H1 (cell line): ENCODE measurements at regions not wholly inside any gene's neighbourhood (a gene's known extent, or its start where the extent isn't known, plus 50 kb on each side); places are given as distances from the start of the nearest gene placed in this dataset.

Experiments used
- CTCF ChIA-PET: fragments of 300-600 bp; sonication (Branson Sonifier 250); formaldehyde crosslinking; loops from one replicate; lab custom pipeline; 2021; ENCODE audit not compliant: partially characterized antibody; lab: Charles Lee
- POLR2A ChIA-PET: fragments of 300-600 bp; sonication (Branson Sonifier 250); formaldehyde crosslinking; loops from one replicate; lab custom pipeline; 2021; ENCODE audit warnings: inconsistent platforms; ENCODE audit not compliant: partially characterized antibody; lab: Charles Lee
- DNase-seq, 2 experiments: peaks; one replicate each; pipeline versions ENCODE4 v3.0.0 to v3.0.0-alpha.2; 2010 to 2022; ENCODE audit warnings: low spot score in 2 of 2, low read depth in 1 of 2, mixed read lengths in 1 of 2
- FAIRE-seq: peaks from 2 replicates; lab custom pipeline; 2011; peaks lifted over from hg19 to GRCh38; lab: Jason Lieb, UNC
- H2AFZ ChIP-seq: 2 replicates; pipeline ENCODE4 v1.8.1; 2012; ENCODE audit warnings: low read length, inconsistent platforms
- H2AK5ac ChIP-seq: 2 replicates; pipeline ENCODE4 v1.6.1; 2013; ENCODE audit warnings: low read depth, low read length
- H2BK120ac ChIP-seq: replicated peaks from 2 replicates; pipeline ENCODE3; 2013; ENCODE audit warnings: low read depth, low read length, inconsistent platforms
- H2BK12ac ChIP-seq: 2 replicates; pipeline ENCODE4 v1.6.1; 2013; ENCODE audit warnings: low read depth, low read length
- H2BK15ac ChIP-seq: 2 replicates; pipeline ENCODE4 v1.6.1; 2013; ENCODE audit warnings: low read length
- H2BK20ac ChIP-seq: 2 replicates; pipeline ENCODE4 v1.6.1; 2013; ENCODE audit warnings: low read length
- H2BK5ac ChIP-seq: 2 replicates; pipeline ENCODE4 v1.6.1; 2013; ENCODE audit warnings: low read depth, low read length
- H3K14ac ChIP-seq: 2 replicates; pipeline ENCODE4 v1.6.1; 2013; ENCODE audit warnings: inconsistent platforms; ENCODE audit not compliant: insufficient read length
- H3K18ac ChIP-seq: 2 replicates; pipeline ENCODE4 v1.6.1; 2013; ENCODE audit warnings: low read length; ENCODE audit errors: extremely low read depth
- H3K23ac ChIP-seq: 2 replicates; pipeline ENCODE4 v1.6.1; 2013; ENCODE audit warnings: inconsistent platforms; ENCODE audit not compliant: insufficient read length
- H3K23me2 ChIP-seq: 2 replicates; pipeline ENCODE4 v1.6.1; 2013; ENCODE audit warnings: low read depth, low read length
- H3K27ac ChIP-seq: 2 replicates; pipeline ENCODE4 v1.6.1; 2011; ENCODE audit warnings: low read depth, low read length, inconsistent platforms
- H3K27me3 ChIP-seq, 4 experiments: replicated peaks in 1 of 4; 1 replicate in 1 of 4; 2 replicates in 3 of 4; pipeline versions ENCODE4 v1.6.1 to v1.8.1; 2011 to 2013; ENCODE audit warnings: low read length in 3 of 4, mild to moderate bottlenecking in 3 of 4, inconsistent platforms in 2 of 4, mixed read lengths in 2 of 4, moderate library complexity in 1 of 4; ENCODE audit not compliant: control insufficient read depth in 3 of 4, insufficient read depth in 3 of 4; ENCODE audit errors: extremely low read depth in 1 of 4
- H3K36me3 ChIP-seq, 4 experiments: 2 replicates each; pipeline versions ENCODE4 v1.6.1 to v1.8.1; 2011 to 2013; ENCODE audit warnings: mild to moderate bottlenecking in 4 of 4, low read length in 3 of 4, moderate library complexity in 2 of 4, control low read depth in 1 of 4, inconsistent platforms in 1 of 4; ENCODE audit not compliant: insufficient read depth in 4 of 4, control insufficient read depth in 2 of 4
- H3K4ac ChIP-seq: replicated peaks from 2 replicates; pipeline ENCODE3; 2013; ENCODE audit warnings: low read length, low read depth, mixed read lengths, inconsistent platforms; ENCODE audit not compliant: insufficient read length
- H3K4me1 ChIP-seq, 4 experiments: replicated peaks in 1 of 4; 1 replicate in 1 of 4; 2 replicates in 3 of 4; pipeline versions ENCODE4 v1.6.1 to v1.8.1; 2011 to 2013; ENCODE audit warnings: low read length in 3 of 4, inconsistent platforms in 2 of 4, mixed read lengths in 1 of 4; ENCODE audit not compliant: insufficient read depth in 4 of 4, control insufficient read depth in 3 of 4
- H3K4me2 ChIP-seq, 2 experiments: 2 replicates each; pipeline versions ENCODE4 v1.6.1 to v1.8.1; 2011 to 2013; ENCODE audit warnings: low read depth in 2 of 2, low read length in 2 of 2, control low read depth in 1 of 2, inconsistent platforms in 1 of 2, mild to moderate bottlenecking in 1 of 2; ENCODE audit not compliant: insufficient read depth in 1 of 2
- H3K4me3 ChIP-seq, 4 experiments: fragments of 200-600, 300-600 bp in 1 of 4; sonication (generic), shearing (Covaris generic), sonication (Bioruptor Twin) in 1 of 4; 2 replicates each; pipeline versions ENCODE4 v1.5.1 to v1.8.1; 2011 to 2016; ENCODE audit warnings: low read length in 4 of 4, low read depth in 3 of 4, control low read depth in 2 of 4, inconsistent platforms in 2 of 4, mild to moderate bottlenecking in 2 of 4, mixed read lengths in 1 of 4, moderate library complexity in 1 of 4; ENCODE audit not compliant: insufficient read depth in 2 of 4; ENCODE audit errors: extremely low read depth in 1 of 4
- H3K56ac ChIP-seq: replicated peaks from 2 replicates; pipeline ENCODE3; 2013; ENCODE audit warnings: low read depth, mild to moderate bottlenecking, mixed read lengths, low read length, inconsistent platforms; ENCODE audit not compliant: insufficient read length
- H3K79me1 ChIP-seq: 2 replicates; pipeline ENCODE4 v1.6.1; 2013; ENCODE audit warnings: low read depth, low read length, control low read depth
- H3K79me2 ChIP-seq, 2 experiments: 2 replicates each; pipeline versions ENCODE4 v1.6.1 to v1.8.1; 2012 to 2013; ENCODE audit warnings: low read length in 2 of 2, mild to moderate bottlenecking in 2 of 2, inconsistent platforms in 1 of 2; ENCODE audit not compliant: insufficient read depth in 2 of 2, control insufficient read depth in 1 of 2
- H3K9ac ChIP-seq, 4 experiments: replicated peaks in 1 of 4; 1 replicate in 1 of 4; 2 replicates in 3 of 4; pipeline versions ENCODE4 v1.6.1 to v1.8.1; 2011 to 2013; ENCODE audit warnings: low read depth in 3 of 4, low read length in 3 of 4, control low read depth in 2 of 4, mild to moderate bottlenecking in 2 of 4, moderate library complexity in 2 of 4, inconsistent platforms in 1 of 4; ENCODE audit errors: extremely low read depth in 1 of 4
- H3K9me3 ChIP-seq, 2 experiments: 2 replicates each; pipeline versions ENCODE4 v1.6.1 to v1.8.1; 2012 to 2013; ENCODE audit warnings: mild to moderate bottlenecking in 2 of 2, moderate library complexity in 2 of 2, control low read depth in 1 of 2, inconsistent platforms in 1 of 2, low read depth in 1 of 2, low read length in 1 of 2, mixed read lengths in 1 of 2; ENCODE audit not compliant: insufficient read depth in 2 of 2
- H4K20me1 ChIP-seq, 2 experiments: replicated peaks in 1 of 2; 2 replicates each; pipeline versions ENCODE3 to v1.8.1; 2011 to 2013; ENCODE audit warnings: inconsistent platforms in 2 of 2, low read length in 2 of 2, mild to moderate bottlenecking in 1 of 2; ENCODE audit not compliant: insufficient read depth in 2 of 2, control insufficient read depth in 1 of 2
- H4K5ac ChIP-seq: 2 replicates; pipeline ENCODE4 v1.6.1; 2013; ENCODE audit warnings: low read length, low read depth, mixed read lengths, inconsistent platforms; ENCODE audit not compliant: insufficient read length
- H4K8ac ChIP-seq: 2 replicates; pipeline ENCODE4 v1.8.0; 2013; ENCODE audit warnings: mild to moderate bottlenecking, moderate library complexity, low read length, inconsistent platforms; ENCODE audit not compliant: insufficient read depth; ENCODE audit errors: extremely low read depth
- H4K91ac ChIP-seq: replicated peaks from 2 replicates; pipeline ENCODE3; 2013; ENCODE audit warnings: low read length, mixed read lengths, inconsistent platforms; ENCODE audit not compliant: insufficient read length
- WGBS, 2 experiments: shearing (Covaris generic) in 1 of 2; methylation state at CpG; one replicate each; pipeline versions ENCODE4 v1.1.6 to v1.1.7; 2013 to 2015; ENCODE audit warnings: low lambda C conversion rate in 2 of 2, mixed read lengths in 2 of 2, inconsistent platforms in 1 of 2, low coverage in 1 of 2, missing lambda C conversion rate in 1 of 2; ENCODE audit not compliant: insufficient replicate concordance in 2 of 2, insufficient coverage in 1 of 2, insufficient read length in 1 of 2; ENCODE audit errors: extremely low coverage in 1 of 2, missing lambda C conversion rate in 1 of 2; 5-methylcytosine and 5-hydroxymethylcytosine counted together

DNA sequence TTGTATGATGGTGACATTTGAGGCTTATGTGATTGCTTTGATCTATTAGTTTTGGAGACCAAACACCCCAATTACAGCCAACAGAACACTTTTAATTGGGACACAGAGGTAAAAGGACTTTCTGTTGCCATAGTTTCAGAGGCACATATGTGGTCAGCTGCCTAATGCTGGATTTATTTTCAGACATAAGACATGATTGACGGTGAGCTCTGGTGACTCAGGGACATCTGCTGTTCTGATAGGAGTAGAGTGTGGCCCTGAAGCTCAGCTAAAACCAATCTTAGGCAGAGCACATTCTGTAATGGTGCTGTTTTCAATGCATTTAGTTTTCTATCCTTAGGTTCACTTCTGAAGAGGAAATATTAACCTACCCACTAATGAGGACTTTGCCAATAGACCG, 247.1 kb downstream of the UTP18 start:
- Histone ChIP-seq H3K23ac (no peak overlapping the region), H3K23me2 (no peaks in the 10 kb centered on the region), H2AK5ac (no peak overlapping the region), H4K5ac (no peak overlapping the region), H4K91ac (no peak overlapping the region), H3K4ac (no peak overlapping the region), H2BK5ac (no peak overlapping the region), H3K79me1 (no peaks in the 10 kb centered on the region), H3K56ac (no peak overlapping the region), H3K4me3 (no peak overlapping the region), H3K27ac (no peak overlapping the region), H3K4me1 (no peaks in the 10 kb centered on the region), H3K36me3 (no peaks in the 10 kb centered on the region), H3K9me3 (no peaks in the 10 kb centered on the region), H3K18ac (no peak overlapping the region), H2BK20ac (no peak overlapping the region), H4K8ac (no peak overlapping the region), H3K9ac (no peak overlapping the region), H3K4me2 (no peak overlapping the region), H3K27me3 (no peaks in the 10 kb centered on the region), H2BK120ac (no peak overlapping the region), H2AFZ (no peak overlapping the region), H3K79me2 (no peaks in the 10 kb centered on the region), H3K14ac (no peak overlapping the region), H2BK12ac (no peak overlapping the region), H4K20me1 (no peaks in the 10 kb centered on the region), H2BK15ac (no peak overlapping the region)
- 86% methylated on average over 2 of the region's 2 CpGs; no CpG with 5 or more reads in 1 of the 2 experiments for WGBS, 2 experiments
- ChIA-PET POLR2A (interaction anchor here (0.6 kb wide), 1 partner anchor 237 kb away, joined by 3 read pairs; no protein-coding TSS in a partner anchor), CTCF (interaction anchor here (0.6 to 3.2 kb wide), 5 partner anchors 11 to 136 kb away, joined by 3 to 13 read pairs (median 4); no protein-coding TSS in a partner anchor)
- FAIRE-seq (no peak), DNase-seq (no peak)
